Trophoblast cell (in vitro differentiated cells and primary cell): ENCODE measurements at regions not wholly inside any gene's neighbourhood (a gene's known extent, or its start where the extent isn't known, plus 50 kb on each side); places are given as distances from the start of the nearest gene placed in this dataset.
A peak's percentile ranks its signal among the peaks of the same experiment; 100 is the strongest.

Source experiments
- DNase-seq, 2 donors: peaks; one replicate each; pipeline ENCODE4 v3.0.0-alpha.2; 2016
- H2AFZ ChIP-seq: 2 replicates; pipeline ENCODE4 v1.6.1; 2013; ENCODE audit warnings: low read length, moderate library complexity, mild to moderate bottlenecking; ENCODE audit not compliant: insufficient read depth, poor library complexity
- H2AK5ac ChIP-seq: 2 replicates; pipeline ENCODE4 v1.6.1; 2013; ENCODE audit warnings: mild to moderate bottlenecking, low read length
- H2BK120ac ChIP-seq: 2 replicates; pipeline ENCODE4 v1.6.1; 2013; ENCODE audit warnings: low read length, mild to moderate bottlenecking, moderate library complexity; ENCODE audit not compliant: insufficient read depth, poor library complexity
- H2BK12ac ChIP-seq: 2 replicates; pipeline ENCODE4 v1.6.1; 2013; ENCODE audit warnings: mild to moderate bottlenecking, low read length, moderate library complexity
- H2BK5ac ChIP-seq: 2 replicates; pipeline ENCODE4 v1.6.1; 2013; ENCODE audit warnings: low read length, low read depth, moderate library complexity, mild to moderate bottlenecking; ENCODE audit not compliant: poor library complexity
- H3K14ac ChIP-seq: 2 replicates; pipeline ENCODE4 v1.6.1; 2013; ENCODE audit warnings: mild to moderate bottlenecking, low read length
- H3K18ac ChIP-seq: 2 replicates; pipeline ENCODE4 v1.6.1; 2013; ENCODE audit warnings: mild to moderate bottlenecking, low read length
- H3K23ac ChIP-seq: 2 replicates; pipeline ENCODE4 v1.6.1; 2013; ENCODE audit warnings: low read length
- H3K27ac ChIP-seq: 2 replicates; pipeline ENCODE4 v1.5.1; 2013; ENCODE audit warnings: low read depth, mild to moderate bottlenecking, inconsistent platforms, low read length, moderate library complexity
- H3K27me3 ChIP-seq: 2 replicates; pipeline ENCODE4 v1.6.1; 2013; ENCODE audit warnings: inconsistent platforms, mild to moderate bottlenecking, low read length, moderate library complexity; ENCODE audit not compliant: insufficient read depth
- H3K36me3 ChIP-seq, 2 experiments: 1 replicate in 1 of 2; 2 replicates in 1 of 2; pipeline ENCODE4 v1.6.1; 2013; ENCODE audit warnings: low read length in 2 of 2, mild to moderate bottlenecking in 2 of 2, moderate library complexity in 1 of 2; ENCODE audit not compliant: insufficient read depth in 2 of 2, control insufficient read depth in 1 of 2
- H3K4ac ChIP-seq: 2 replicates; pipeline ENCODE4 v1.6.1; 2013; ENCODE audit warnings: low read depth, mild to moderate bottlenecking, low read length, moderate library complexity
- H3K4me1 ChIP-seq, 2 experiments: 1 replicate in 1 of 2; 2 replicates in 1 of 2; pipeline ENCODE4 v1.6.1; 2013; ENCODE audit warnings: low read length in 2 of 2, mild to moderate bottlenecking in 2 of 2, moderate library complexity in 1 of 2; ENCODE audit not compliant: insufficient read depth in 2 of 2, control insufficient read depth in 1 of 2
- H3K4me2 ChIP-seq: 2 replicates; pipeline ENCODE4 v1.6.1; 2013; ENCODE audit warnings: inconsistent platforms, mild to moderate bottlenecking, low read length, moderate library complexity
- H3K4me3 ChIP-seq: 2 replicates; pipeline ENCODE4 v1.5.1; 2013; ENCODE audit warnings: mild to moderate bottlenecking, low read depth, low read length, inconsistent platforms
- H3K79me1 ChIP-seq: one replicate; pipeline ENCODE4 v1.6.1; 2013; ENCODE audit warnings: low read length
- H3K79me2 ChIP-seq: 2 replicates; pipeline ENCODE4 v1.6.1; 2013; ENCODE audit warnings: low read length, mild to moderate bottlenecking; ENCODE audit not compliant: control insufficient read depth, insufficient read depth, poor library complexity
- H3K9ac ChIP-seq: 2 replicates; pipeline ENCODE4 v1.6.1; 2013; ENCODE audit warnings: mild to moderate bottlenecking, low read length
- H3K9me3 ChIP-seq: 2 replicates; pipeline ENCODE4 v1.6.1; 2013; ENCODE audit warnings: low read depth, mild to moderate bottlenecking, control low read depth, inconsistent platforms, low read length; ENCODE audit not compliant: insufficient read depth
- H4K12ac ChIP-seq: 2 replicates; pipeline ENCODE4 v1.6.1; 2013; ENCODE audit warnings: low read depth, mild to moderate bottlenecking, low read length, moderate library complexity
- H4K8ac ChIP-seq: 2 replicates; pipeline ENCODE4 v1.6.1; 2013; ENCODE audit warnings: low read depth, mild to moderate bottlenecking, low read length, moderate library complexity
- H4K91ac ChIP-seq: one replicate; pipeline ENCODE4 v1.6.1; 2013; ENCODE audit warnings: low read depth, mild to moderate bottlenecking, low read length, moderate library complexity
- WGBS: extraction: QIAGEN DNeasy Blood & Tissue Kit; methylation state at CpG from one replicate; pipeline ENCODE4 v1.1.7; 2013; ENCODE audit warnings: missing lambda C conversion rate; ENCODE audit not compliant: insufficient read length, insufficient coverage; ENCODE audit errors: extremely low coverage; 5-methylcytosine and 5-hydroxymethylcytosine counted together

DNA sequence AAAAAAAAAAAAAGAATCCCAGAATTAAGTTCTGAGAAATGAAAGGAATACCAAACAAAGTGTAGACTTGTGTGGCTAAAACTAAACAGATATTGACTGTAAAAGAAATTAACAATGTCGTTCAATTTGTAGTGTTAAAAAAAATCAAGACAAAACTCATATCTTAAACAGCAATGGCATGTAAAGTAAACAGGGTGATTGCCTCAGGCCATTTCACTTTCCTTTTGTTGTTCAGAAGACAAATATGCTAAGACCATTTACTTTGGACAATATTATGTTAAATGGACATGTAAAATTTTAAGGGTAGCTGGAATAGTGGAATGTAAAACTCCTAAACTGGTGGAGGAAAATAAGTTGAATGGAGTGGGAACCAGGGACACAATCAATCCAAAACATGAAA is 139.1 kb downstream of the RTP4 start:
- H4K91ac ChIP-seq, result no peak overlapping the region
- no peak overlapping the region for H3K9ac ChIP-seq
- H3K27me3 ChIP-seq, result no peaks in the 10 kb centered on the region
- no peak overlapping the region for H3K4me3 ChIP-seq
- H3K4me1 ChIP-seq, result peaks cover 0 to 9% of the 10 kb centered on the region in 2 experiments
- H3K79me1 ChIP-seq, result peaks cover 3% of the 10 kb centered on the region
- H3K14ac ChIP-seq, result no peak overlapping the region
- no peaks in the 10 kb centered on the region for H3K9me3 ChIP-seq
- no peak overlapping the region for H2BK12ac ChIP-seq
- no peak overlapping the region for H3K4me2 ChIP-seq
- no peak overlapping the region for H3K23ac ChIP-seq
- H4K8ac ChIP-seq, result no peak overlapping the region
- H4K12ac ChIP-seq, result no peak overlapping the region
- H3K4ac ChIP-seq, result no peak overlapping the region
- no peaks in the 10 kb centered on the region for H3K36me3 ChIP-seq
- no peak overlapping the region for H3K27ac ChIP-seq
- H2BK120ac ChIP-seq, result no peak overlapping the region
- no peak overlapping the region for H2AFZ ChIP-seq
- H2BK5ac ChIP-seq, result no peak overlapping the region
- H3K79me2 ChIP-seq, result no peaks in the 10 kb centered on the region
- peak; percentile 73 to 88 for DNase-seq
- no peak overlapping the region for H2AK5ac ChIP-seq
- H3K18ac ChIP-seq, result no peak overlapping the region
- no CpG with 5 or more reads among the region's 1 CpG for WGBS

DNA sequence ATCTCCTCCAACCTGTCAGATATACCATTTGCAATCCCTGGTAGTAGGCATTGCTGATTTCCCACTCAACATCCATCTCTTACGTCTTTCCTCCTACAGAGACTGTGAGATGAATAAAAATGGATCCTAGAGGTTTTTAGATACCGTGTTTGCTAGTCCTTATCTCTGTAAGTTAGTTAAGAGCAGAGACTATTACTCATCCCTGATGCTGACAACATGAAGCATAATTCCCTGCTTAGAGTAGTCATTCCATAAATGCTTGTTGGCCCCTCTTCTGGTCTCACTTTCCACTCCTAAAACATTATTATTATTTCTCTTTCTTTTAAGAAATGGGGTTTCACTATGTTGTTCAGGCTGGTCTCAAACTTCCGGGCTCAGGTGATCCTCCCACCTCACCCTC is 136.2 kb downstream of the RTP4 start:
- H3K79me1 ChIP-seq, result peaks cover 3% of the 10 kb centered on the region
- H2BK120ac ChIP-seq, result no peak overlapping the region
- WGBS, result no CpG with 5 or more reads among the region's 3 CpGs
- no peak overlapping the region for H3K18ac ChIP-seq
- H3K9ac ChIP-seq, result no peak overlapping the region
- no peaks in the 10 kb centered on the region for H3K9me3 ChIP-seq
- H3K23ac ChIP-seq, result no peak overlapping the region
- H3K27me3 ChIP-seq, result no peaks in the 10 kb centered on the region
- no peak overlapping the region for H3K4me3 ChIP-seq
- DNase-seq, result peak in 1 of 2 donors; percentile 43
- H3K14ac ChIP-seq, result no peak overlapping the region
- no peak overlapping the region for H4K91ac ChIP-seq
- H4K8ac ChIP-seq, result no peak overlapping the region
- no peak overlapping the region for H3K4me2 ChIP-seq
- H2AFZ ChIP-seq, result no peak overlapping the region
- no peak overlapping the region for H3K4ac ChIP-seq
- no peak overlapping the region for H2BK5ac ChIP-seq
- peaks cover 0 to 8% of the 10 kb centered on the region in 2 experiments for H3K4me1 ChIP-seq
- H3K27ac ChIP-seq, result no peak overlapping the region
- H3K79me2 ChIP-seq, result no peaks in the 10 kb centered on the region
- no peak overlapping the region for H2BK12ac ChIP-seq
- H4K12ac ChIP-seq, result no peak overlapping the region
- H2AK5ac ChIP-seq, result no peak overlapping the region
- H3K36me3 ChIP-seq, result no peaks in the 10 kb centered on the region

DNA sequence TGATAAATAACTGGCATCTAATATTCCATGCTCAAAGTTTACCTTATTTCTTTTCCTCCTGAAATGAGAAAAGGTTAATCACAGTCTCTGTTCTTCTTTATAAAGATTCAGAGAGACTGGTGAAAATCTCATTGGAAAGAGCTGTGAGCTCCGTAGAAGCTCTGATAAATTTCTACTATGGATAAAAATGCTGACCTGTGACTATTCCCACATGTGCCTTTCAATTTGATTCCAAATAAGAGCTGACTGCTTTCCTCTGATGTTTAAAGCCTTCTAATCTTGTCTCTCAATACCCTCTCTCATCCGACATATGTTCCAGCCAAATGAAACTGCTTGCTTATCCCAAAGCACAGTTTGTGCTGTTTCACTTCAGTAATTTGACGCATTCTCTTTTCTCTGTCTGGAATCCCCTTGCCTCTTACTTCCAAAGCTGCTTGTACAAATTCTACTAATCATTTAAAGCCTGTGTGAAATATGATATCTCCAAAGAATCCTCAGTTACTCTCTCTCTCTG is 130.1 kb downstream of the RTP4 start:
- H2AK5ac ChIP-seq, result no peak overlapping the region
- H3K23ac ChIP-seq, result no peak overlapping the region
- H3K27me3 ChIP-seq, result no peaks in the 10 kb centered on the region
- no peak overlapping the region for H3K4me2 ChIP-seq
- no peak overlapping the region for H3K4me3 ChIP-seq
- no peak overlapping the region for H3K4ac ChIP-seq
- no peaks in the 10 kb centered on the region for H3K36me3 ChIP-seq
- H2BK5ac ChIP-seq, result no peak overlapping the region
- no peak overlapping the region for H4K12ac ChIP-seq
- WGBS, result no CpG with 5 or more reads among the region's 3 CpGs
- no peak overlapping the region for H4K91ac ChIP-seq
- no peak overlapping the region for H3K9ac ChIP-seq
- H2BK12ac ChIP-seq, result no peak overlapping the region
- no peak overlapping the region for H4K8ac ChIP-seq
- H2BK120ac ChIP-seq, result no peak overlapping the region
- no peak for DNase-seq
- H2AFZ ChIP-seq, result no peak overlapping the region
- no peaks in the 10 kb centered on the region for H3K4me1 ChIP-seq
- H3K79me1 ChIP-seq, result no peaks in the 10 kb centered on the region
- H3K27ac ChIP-seq, result no peak overlapping the region
- H3K18ac ChIP-seq, result no peak overlapping the region
- H3K79me2 ChIP-seq, result no peaks in the 10 kb centered on the region
- H3K14ac ChIP-seq, result no peak overlapping the region
- H3K9me3 ChIP-seq, result peaks cover 2% of the 10 kb centered on the region

DNA sequence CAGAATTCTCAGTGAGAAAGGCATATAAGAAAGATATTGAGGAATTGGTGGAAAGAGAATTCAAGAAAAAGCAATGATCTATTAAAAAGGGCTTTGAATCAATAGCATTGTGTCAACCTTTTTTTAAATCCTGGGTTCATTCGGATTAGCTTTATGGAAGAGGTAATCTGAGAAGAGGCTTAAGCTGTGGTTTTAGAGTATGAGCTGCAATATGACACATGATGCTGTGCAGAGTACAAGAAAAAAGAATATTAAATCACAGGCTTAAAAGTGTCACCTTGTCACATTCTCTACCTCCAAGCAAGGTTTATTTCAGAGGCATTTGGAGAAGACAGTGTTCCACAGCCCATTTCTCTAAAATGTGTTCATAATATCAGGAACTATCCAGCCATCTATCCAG is 128.9 kb downstream of the RTP4 start:
- Histone ChIP-seq H3K4me1 (no peaks in the 10 kb centered on the region), H3K23ac (no peak overlapping the region), H3K9me3 (peaks cover 2% of the 10 kb centered on the region), H3K79me2 (no peaks in the 10 kb centered on the region), H3K27ac (no peak overlapping the region), H3K4me3 (no peak overlapping the region), H4K8ac (no peak overlapping the region), H3K36me3 (no peaks in the 10 kb centered on the region), H2BK12ac (no peak overlapping the region), H3K4ac (no peak overlapping the region), H3K4me2 (no peak overlapping the region), H2AFZ (no peak overlapping the region), H2BK5ac (no peak overlapping the region), H3K27me3 (no peaks in the 10 kb centered on the region), H4K12ac (no peak overlapping the region), H3K9ac (no peak overlapping the region), H2BK120ac (no peak overlapping the region), H4K91ac (no peak overlapping the region), H3K18ac (no peak overlapping the region), H3K14ac (no peak overlapping the region), H2AK5ac (no peak overlapping the region), H3K79me1 (no peaks in the 10 kb centered on the region)
- no peak for DNase-seq
- no CpG with 5 or more reads among the region's 1 CpG for WGBS
